ENCODE measurements at regions not wholly inside any gene's neighbourhood (a gene's known extent, or its start where the extent isn't known, plus 50 kb on each side); places are given as distances from the start of the nearest gene placed in this dataset.

GRCh38 chr10:10731366-10731765, 286.3 kb upstream of the CELF2 start:
- TF ChIP-seq EZH2 (IDR thresholded peaks at IDR 0.05; ENCODE audit: borderline replicate concordance, low read length) (no peak), CTCF (IDR thresholded peaks at IDR 0.05; ENCODE audit: low read length) (no peak)
- no peaks in the 10 kb centered on the region for H3K79me2 ChIP-seq (ENCODE audit: insufficient read depth, low read length)
- H3K9me3 ChIP-seq (ENCODE audit: low read length): no peaks in the 10 kb centered on the region
- H3K36me3 ChIP-seq (ENCODE audit: insufficient read depth, low read length): no peaks in the 10 kb centered on the region
- H4K20me1 ChIP-seq (ENCODE audit: insufficient read depth, low read length): no peaks in the 10 kb centered on the region
- no peaks in the 10 kb centered on the region for H3K9me2 ChIP-seq (ENCODE audit: low read depth, low read length)
- H3K27me3 ChIP-seq (ENCODE audit: insufficient read depth, low read length): no peaks in the 10 kb centered on the region
- H3K9ac ChIP-seq (ENCODE audit: low read length): no peak overlapping the region
- no peak overlapping the region for H3K4me2 ChIP-seq (ENCODE audit: low read length)
- H3K4me1 ChIP-seq (ENCODE audit: insufficient read depth, low read length, severe bottlenecking): no peaks in the 10 kb centered on the region
- H3F3A ChIP-seq (ENCODE audit: insufficient read depth, low read length): no peaks in the 10 kb centered on the region
- no peak overlapping the region for H3K27ac ChIP-seq (ENCODE audit: low read depth, low read length, poor library complexity, severe bottlenecking)
- no peak overlapping the region for H2AFZ ChIP-seq (ENCODE audit: low read length)
- H3K4me3 ChIP-seq (ENCODE audit: low read depth, low read length, poor library complexity, severe bottlenecking): no peak overlapping the region

- no peaks in the 10 kb centered on the region for H3K36me3 ChIP-seq (ENCODE audit: insufficient read depth, low read length)
- H3K4me1 ChIP-seq (ENCODE audit: insufficient read depth, low read length, severe bottlenecking): no peaks in the 10 kb centered on the region
- no peaks in the 10 kb centered on the region for H3K79me2 ChIP-seq (ENCODE audit: insufficient read depth, low read length)
- no peak overlapping the region for H3K9ac ChIP-seq (ENCODE audit: low read length)
- H4K20me1 ChIP-seq (ENCODE audit: insufficient read depth, low read length): no peaks in the 10 kb centered on the region
- H3K9me2 ChIP-seq (ENCODE audit: low read depth, low read length): no peaks in the 10 kb centered on the region
- no peak overlapping the region for H3K4me2 ChIP-seq (ENCODE audit: low read length)
- H3K9me3 ChIP-seq (ENCODE audit: low read length): no peaks in the 10 kb centered on the region
- no peaks in the 10 kb centered on the region for H3K27me3 ChIP-seq (ENCODE audit: insufficient read depth, low read length)
- no peaks in the 10 kb centered on the region for H3F3A ChIP-seq (ENCODE audit: insufficient read depth, low read length)
- TF ChIP-seq CTCF (IDR thresholded peaks at IDR 0.05; ENCODE audit: low read length): no peak
- TF ChIP-seq EZH2 (IDR thresholded peaks at IDR 0.05; ENCODE audit: borderline replicate concordance, low read length): no peak
- H3K27ac ChIP-seq (ENCODE audit: low read depth, low read length, poor library complexity, severe bottlenecking): no peak overlapping the region
- no peak overlapping the region for H2AFZ ChIP-seq (ENCODE audit: low read length)
- no peak overlapping the region for H3K4me3 ChIP-seq (ENCODE audit: low read depth, low read length, poor library complexity, severe bottlenecking)
These were observed 283.2 kb upstream of the CELF2 start for GRCh38 chr10:10734356-10735064.

GRCh38 chr10:10745291-10745690, 272.4 kb upstream of the CELF2 start:
- Histone ChIP-seq H3K27me3 (ENCODE audit: insufficient read depth, low read length) (no peaks in the 10 kb centered on the region), H3K9ac (ENCODE audit: low read length) (no peak overlapping the region), H4K20me1 (ENCODE audit: insufficient read depth, low read length) (no peaks in the 10 kb centered on the region), H3K4me2 (ENCODE audit: low read length) (no peak overlapping the region), H3K27ac (ENCODE audit: low read depth, low read length, poor library complexity, severe bottlenecking) (no peak overlapping the region), H3K4me3 (ENCODE audit: low read depth, low read length, poor library complexity, severe bottlenecking) (no peak overlapping the region), H2AFZ (ENCODE audit: low read length) (no peak overlapping the region), H3F3A (ENCODE audit: insufficient read depth, low read length) (no peaks in the 10 kb centered on the region), H3K36me3 (ENCODE audit: insufficient read depth, low read length) (no peaks in the 10 kb centered on the region), H3K79me2 (ENCODE audit: insufficient read depth, low read length) (no peaks in the 10 kb centered on the region), H3K4me1 (ENCODE audit: insufficient read depth, low read length, severe bottlenecking) (no peaks in the 10 kb centered on the region), H3K9me2 (ENCODE audit: low read depth, low read length) (no peaks in the 10 kb centered on the region), H3K9me3 (ENCODE audit: low read length) (no peaks in the 10 kb centered on the region)
- no peak for TF ChIP-seq EZH2 (IDR thresholded peaks at IDR 0.05; ENCODE audit: borderline replicate concordance, low read length)
- no peak for TF ChIP-seq CTCF (IDR thresholded peaks at IDR 0.05; ENCODE audit: low read length)
